HL-60 (cell line): ENCODE measurements at regions not wholly inside any gene's neighbourhood (a gene's known extent, or its start where the extent isn't known, plus 50 kb on each side); places are given as distances from the start of the nearest gene placed in this dataset.

Source experiments
- DNase-seq, 2 experiments: peaks; one replicate each; pipeline ENCODE4 v3.0.0-alpha.2; 2010 to 2020; ENCODE audit warnings: low read depth in 1 of 2, low spot score in 1 of 2
- H3K27ac ChIP-seq: fragments of 250-450 bp; sonication (Bioruptor Pico); replicated peaks from 2 replicates; pipeline ENCODE4 v1.5.1; 2020; ENCODE audit warnings: mild to moderate bottlenecking, moderate library complexity
- H3K27me3 ChIP-seq: fragments of 250-450 bp; sonication (Bioruptor Pico); 2 replicates; pipeline ENCODE4 v1.5.1; 2021; ENCODE audit warnings: mild to moderate bottlenecking, moderate library complexity; ENCODE audit not compliant: insufficient read depth, poor library complexity, severe bottlenecking
- H3K4me3 ChIP-seq: replicated peaks from 2 replicates; pipeline ENCODE4 v1.5.1; 2011; ENCODE audit warnings: mild to moderate bottlenecking, control low read depth, low read length; ENCODE audit not compliant: insufficient read depth
- CTCF ChIP-seq: IDR thresholded peaks from one replicate; pipeline ENCODE4 v1.5.1; 2011; ENCODE audit warnings: low read length, control low read depth, inconsistent platforms; ENCODE audit not compliant: insufficient read depth
- GABPA ChIP-seq: IDR thresholded peaks from 2 replicates; pipeline ENCODE4 v1.6.1; 2012; ENCODE audit warnings: low read depth
- POLR2AphosphoS5 ChIP-seq: IDR thresholded peaks from 2 replicates; pipeline ENCODE4 v1.6.1; 2012; ENCODE audit warnings: low read depth
- REST ChIP-seq: IDR thresholded peaks from 2 replicates; pipeline ENCODE4 v1.6.1; 2012; ENCODE audit warnings: low read depth; ENCODE audit not compliant: insufficient replicate concordance
- SPI1 ChIP-seq: IDR thresholded peaks from 2 replicates; pipeline ENCODE4 v1.6.1; 2012; ENCODE audit warnings: low read depth, mild to moderate bottlenecking, borderline replicate concordance

GRCh38 chr17:54530398-54530797 is 370.3 kb upstream of the TOM1L1 start:
- H3K27me3 ChIP-seq, result no peaks in the 10 kb centered on the region
- no peak overlapping the region for H3K27ac ChIP-seq
- TF ChIP-seq SPI1 (no peak), POLR2AphosphoS5 (no peak), GABPA (no peak), CTCF (no peak), REST (no peak)
- H3K4me3 ChIP-seq, result no peak overlapping the region
- DNase-seq, result no peak

GRCh38 chr17:54536306-54536705 is 364.3 kb upstream of the TOM1L1 start:
- TF ChIP-seq SPI1, result no peak
- TF ChIP-seq GABPA, result no peak
- TF ChIP-seq REST, result no peak
- TF ChIP-seq POLR2AphosphoS5, result no peak
- TF ChIP-seq CTCF, result no peak
- no peaks in the 10 kb centered on the region for H3K27me3 ChIP-seq
- H3K4me3 ChIP-seq, result no peak overlapping the region
- DNase-seq, result no peak
- no peak overlapping the region for H3K27ac ChIP-seq

GRCh38 chr17:54537656-54538055 is 363.0 kb upstream of the TOM1L1 start:
- no peak for DNase-seq
- Histone ChIP-seq H3K27ac (no peak overlapping the region), H3K4me3 (no peak overlapping the region), H3K27me3 (no peaks in the 10 kb centered on the region)
- no peak for TF ChIP-seq GABPA
- TF ChIP-seq SPI1, result no peak
- no peak for TF ChIP-seq POLR2AphosphoS5
- TF ChIP-seq REST, result no peak
- TF ChIP-seq CTCF, result no peak
